ENCODE measurements at regions not wholly inside any gene's neighbourhood (a gene's known extent, or its start where the extent isn't known, plus 50 kb on each side); places are given as distances from the start of the nearest gene placed in this dataset.

- DNase-seq (ENCODE audit: low spot score in 2 of 2): no peak
- H3K4me3 ChIP-seq (ENCODE audit: low read depth, poor library complexity, severe bottlenecking): no peak overlapping the region
- intact Hi-C loops (cut with DNase I; ENCODE audit: low total_unique reads): no loop called here
- WGBS, 2 donors: 39 to 74% methylated on average over 4 of the region's 4 CpGs
- no peak for TF ChIP-seq CTCF (IDR thresholded peaks at IDR 0.05)
- no peak for TF ChIP-seq POLR2A (IDR thresholded peaks at IDR 0.05)
Observed at GRCh38 chr22:17272511-17272991, 53.3 kb upstream of the ADA2 start.

- intact Hi-C loops (cut with DNase I; ENCODE audit: low total_unique reads): no loop called here
- no peak for DNase-seq (ENCODE audit: low spot score in 2 of 2)
- TF ChIP-seq POLR2A (IDR thresholded peaks at IDR 0.05) (no peak), CTCF (IDR thresholded peaks at IDR 0.05) (no peak)
- H3K4me3 ChIP-seq (ENCODE audit: low read depth, poor library complexity, severe bottlenecking): no peak overlapping the region
- WGBS, 2 donors: 93 to 94% methylated on average over 8 of the region's 8 CpGs
Observed at GRCh38 chr22:17271711-17272451, 52.6 kb upstream of the ADA2 start.

- WGBS, 2 donors: 47 to 48% methylated on average over 12 to 14 of the region's 14 CpGs
Observed at GRCh38 chr22:17269607-17270261, 50.5 kb upstream of the ADA2 start.

GRCh38 chr22:17269224-17269606 is 50.0 kb upstream of the ADA2 start:
- no peak for DNase-seq (ENCODE audit: low spot score in 2 of 2)
- no peak for TF ChIP-seq POLR2A (IDR thresholded peaks at IDR 0.05)
- TF ChIP-seq CTCF (IDR thresholded peaks at IDR 0.05): no peak
- intact Hi-C loops (cut with DNase I; ENCODE audit: low total_unique reads): no loop called here
- no peak overlapping the region for H3K4me3 ChIP-seq (ENCODE audit: low read depth, poor library complexity, severe bottlenecking)
- WGBS, 2 donors: 47 to 63% methylated on average over 2 of the region's 2 CpGs

More at GRCh38 chr22:17269607-17270261, 50.5 kb upstream of the ADA2 start:
- no peak overlapping the region for H3K4me3 ChIP-seq (ENCODE audit: low read depth, poor library complexity, severe bottlenecking)
- DNase-seq (ENCODE audit: low spot score in 2 of 2): no peak
- intact Hi-C loops (cut with DNase I; ENCODE audit: low total_unique reads): no loop called here
- TF ChIP-seq CTCF (IDR thresholded peaks at IDR 0.05) (no peak), POLR2A (IDR thresholded peaks at IDR 0.05) (no peak)

Data from lower leg skin (tissue), 4 donors.